Kasumi-1 (cell line): ENCODE measurements at regions not wholly inside any gene's neighbourhood (a gene's known extent, or its start where the extent isn't known, plus 50 kb on each side); places are given as distances from the start of the nearest gene placed in this dataset.

Experiments used
- DNase-seq, 2 experiments: peaks; one replicate each; lab custom pipeline; 2025; lab: John Stamatoyannopoulos, UW

- DNase-seq, result no peak
These were observed 50.7 kb upstream of the PNMA8B start for GRCh38 chr19:46546194-46546896.

GRCh38 chr19:46550684-46551083, 50.4 kb upstream of the CALM3 start:
- no peak for DNase-seq

- peak; percentile 78 to 83 for DNase-seq
These were observed 50.0 kb upstream of the CALM3 start for GRCh38 chr19:46551164-46551563.
